ENCODE measurements at regions not wholly inside any gene's neighbourhood (a gene's known extent, or its start where the extent isn't known, plus 50 kb on each side); places are given as distances from the start of the nearest gene placed in this dataset.
"Not testable (repeated sequence)": the region's sequence is repeated elsewhere in the genome, so short reads cannot be mapped to it uniquely, and the experiment has no call there.

- peak in 1 of 2 donors; percentile 48 for DNase-seq (ENCODE audit: low read depth in 1 of 2, low spot score in 1 of 2)
These were observed 287.2 kb upstream of the MKLN1 start for GRCh38 chr7:131040467-131040932.

GRCh38 chr7:131041012-131041695 lies 286.5 kb upstream of the MKLN1 start:
- not testable (repeated sequence) for DNase-seq (ENCODE audit: low read depth in 1 of 2, low spot score in 1 of 2)

- no peak for DNase-seq (ENCODE audit: low read depth in 1 of 2, low spot score in 1 of 2)
These were observed 285.2 kb upstream of the MKLN1 start for GRCh38 chr7:131042269-131043160.

GRCh38 chr7:131045526-131045925 lies 282.1 kb upstream of the MKLN1 start:
- DNase-seq (ENCODE audit: low read depth in 1 of 2, low spot score in 1 of 2) = no peak

GRCh38 chr7:131046246-131046645 lies 281.4 kb upstream of the MKLN1 start:
- DNase-seq (ENCODE audit: low read depth in 1 of 2, low spot score in 1 of 2) = no peak

GRCh38 chr7:131047651-131048304 lies 279.9 kb upstream of the MKLN1 start:
- DNase-seq (ENCODE audit: low read depth in 1 of 2, low spot score in 1 of 2) = no peak

GRCh38 chr7:131051304-131051703 lies 276.4 kb upstream of the MKLN1 start:
- no peak for DNase-seq (ENCODE audit: low read depth in 1 of 2, low spot score in 1 of 2)

- DNase-seq (ENCODE audit: low read depth in 1 of 2, low spot score in 1 of 2) = no peak
These were observed 275.3 kb upstream of the MKLN1 start for GRCh38 chr7:131052285-131052904.

GRCh38 chr7:131056007-131056406 lies 271.7 kb upstream of the MKLN1 start:
- no peak for DNase-seq (ENCODE audit: low read depth in 1 of 2, low spot score in 1 of 2)

- peak in 1 of 2 donors; percentile 19 for DNase-seq (ENCODE audit: low read depth in 1 of 2, low spot score in 1 of 2)
These were observed 270.5 kb upstream of the MKLN1 start for GRCh38 chr7:131057015-131057793.

GRCh38 chr7:131057794-131058070 lies 269.9 kb upstream of the MKLN1 start:
- no peak for DNase-seq (ENCODE audit: low read depth in 1 of 2, low spot score in 1 of 2)

GRCh38 chr7:131058561-131059288 lies 269.0 kb upstream of the MKLN1 start:
- DNase-seq (ENCODE audit: low read depth in 1 of 2, low spot score in 1 of 2) = not testable (repeated sequence)

- DNase-seq (ENCODE audit: low read depth in 1 of 2, low spot score in 1 of 2) = not testable (repeated sequence)
These were observed 268.3 kb upstream of the MKLN1 start for GRCh38 chr7:131059401-131059800.

- DNase-seq (ENCODE audit: low read depth in 1 of 2, low spot score in 1 of 2) = no peak
These were observed 266.5 kb upstream of the MKLN1 start for GRCh38 chr7:131061158-131061557.

GRCh38 chr7:131061818-131062217 lies 265.9 kb upstream of the MKLN1 start:
- DNase-seq (ENCODE audit: low read depth in 1 of 2, low spot score in 1 of 2) = no peak

- no peak for DNase-seq (ENCODE audit: low read depth in 1 of 2, low spot score in 1 of 2)
These were observed 261.0 kb upstream of the MKLN1 start for GRCh38 chr7:131066635-131067034.

GRCh38 chr7:131067220-131067619 lies 260.5 kb upstream of the MKLN1 start:
- no peak for DNase-seq (ENCODE audit: low read depth in 1 of 2, low spot score in 1 of 2)

- no peak for DNase-seq (ENCODE audit: low read depth in 1 of 2, low spot score in 1 of 2)
These were observed 259.1 kb upstream of the MKLN1 start for GRCh38 chr7:131068604-131069021.

- DNase-seq (ENCODE audit: low read depth in 1 of 2, low spot score in 1 of 2) = no peak
These were observed 255.7 kb upstream of the MKLN1 start for GRCh38 chr7:131071786-131072504.

Data from activated CD4-positive, alpha-beta T cell treated with anti-CD3 and anti-CD28 coated beads, Interleukin-2, amount 50 U/mL, for 24 hours (primary cell).